RCC 7860 (cell line): ENCODE measurements at regions not wholly inside any gene's neighbourhood (a gene's known extent, or its start where the extent isn't known, plus 50 kb on each side); places are given as distances from the start of the nearest gene placed in this dataset.
"Not testable (repeated sequence)": the region's sequence is repeated elsewhere in the genome, so short reads cannot be mapped to it uniquely, and the experiment has no call there.

Experiments
- DNase-seq: peaks from one replicate; pipeline ENCODE4 v3.0.0-alpha.2; 2015; ENCODE audit warnings: low spot score
- FAIRE-seq: peaks from 2 replicates; lab custom pipeline; 2012; peaks lifted over from hg19 to GRCh38; lab: Jason Lieb, UNC

- FAIRE-seq (no peak), DNase-seq (no peak)
These were observed 56.3 kb upstream of the NCKAP5 start for GRCh38 chr2:133624551-133624950.

DNA sequence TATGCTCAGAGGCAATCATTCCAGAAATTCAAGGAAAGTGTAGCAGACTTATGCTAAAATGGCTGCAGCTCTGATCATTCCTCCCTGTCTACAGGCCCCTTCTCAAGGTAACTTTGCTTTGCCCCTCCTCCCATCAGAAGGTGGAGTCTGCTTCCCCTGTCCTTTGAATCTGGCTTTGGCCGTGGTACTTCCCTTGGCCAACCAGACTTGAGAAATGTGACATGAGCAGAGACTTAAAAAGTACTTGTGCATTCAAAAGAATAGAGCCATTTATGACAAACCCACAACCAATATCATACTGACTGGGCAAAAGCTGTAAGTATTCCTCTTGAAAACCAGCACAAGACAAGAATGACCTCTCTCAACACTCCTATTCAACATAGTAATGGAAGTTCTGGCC lies 59.5 kb upstream of the NCKAP5 start:
- no peak for DNase-seq
- no peak for FAIRE-seq

- DNase-seq (no peak), FAIRE-seq (no peak)
These were observed 65.0 kb upstream of the NCKAP5 start for GRCh38 chr2:133633309-133633708.

DNA sequence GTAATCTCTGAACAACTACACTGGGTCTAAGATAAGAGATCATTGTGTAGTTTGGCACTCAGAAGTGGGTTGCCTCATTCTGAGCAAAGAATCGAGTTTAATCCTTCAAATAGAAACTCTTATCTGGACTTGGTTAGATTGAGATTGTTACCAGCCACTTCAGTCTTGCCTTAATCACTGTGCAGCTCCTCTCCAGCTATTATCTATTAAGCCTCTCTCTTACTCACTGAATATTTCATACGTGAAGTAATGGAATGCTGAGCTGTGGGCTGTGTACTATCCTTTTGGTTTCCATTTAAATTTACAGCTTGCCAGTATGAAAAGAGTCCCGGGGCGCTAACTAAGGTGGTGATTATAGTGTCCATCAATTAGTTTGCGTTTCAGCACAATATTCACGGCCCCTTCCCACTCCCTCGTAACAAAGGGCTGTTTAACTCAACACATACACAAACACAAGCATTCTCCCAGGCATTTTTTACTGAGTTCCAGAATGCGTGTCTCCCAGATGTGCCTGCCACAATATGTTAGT lies 65.7 kb upstream of the NCKAP5 start:
- FAIRE-seq (no peak), DNase-seq (peak; percentile 44)

GRCh38 chr2:133635131-133635530 lies 66.9 kb upstream of the NCKAP5 start:
- DNase-seq (no peak), FAIRE-seq (no peak)

DNA sequence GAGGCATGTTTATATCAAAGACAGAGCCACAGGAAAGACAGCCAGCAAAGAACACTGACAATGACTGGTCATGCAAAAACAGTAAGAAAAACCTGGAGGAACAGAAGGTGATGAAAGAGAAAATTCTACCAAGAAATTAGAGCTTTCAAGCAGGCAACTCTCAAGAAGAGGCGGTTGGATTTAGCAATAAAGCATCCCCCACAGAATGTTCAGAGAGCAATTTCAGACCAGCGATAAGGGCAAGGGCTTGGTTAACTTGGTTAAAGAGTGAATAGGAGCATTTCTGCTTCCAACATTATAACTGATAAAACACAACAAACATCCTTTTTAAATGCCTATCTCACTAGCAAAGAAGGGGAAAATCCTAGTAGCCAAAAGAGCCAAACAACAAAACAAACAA lies 68.0 kb upstream of the NCKAP5 start:
- FAIRE-seq (no peak), DNase-seq (no peak)

GRCh38 chr2:133640103-133640502 lies 71.8 kb upstream of the NCKAP5 start:
- FAIRE-seq (no peak), DNase-seq (no peak)

DNA sequence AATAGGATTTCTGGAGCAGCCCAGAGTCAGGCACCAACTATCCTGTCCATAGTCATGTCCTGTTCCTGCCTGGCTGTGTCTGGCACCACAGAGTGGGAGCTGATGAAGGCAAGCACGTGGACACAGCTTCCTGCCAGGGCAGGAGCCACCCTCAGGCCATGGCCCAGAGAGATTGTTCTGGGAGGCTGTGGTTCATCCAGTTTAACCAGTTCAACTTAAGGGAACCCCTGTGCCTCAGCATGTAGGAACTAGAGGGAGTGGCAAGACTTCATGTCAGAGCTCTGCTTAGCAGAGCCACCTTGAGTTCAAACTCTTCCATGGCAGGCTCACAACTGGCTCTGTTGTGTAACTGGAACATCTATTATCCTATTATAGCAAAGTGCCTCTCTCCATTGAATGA lies 73.2 kb upstream of the NCKAP5 start:
- FAIRE-seq (no peak), DNase-seq (no peak)

DNA sequence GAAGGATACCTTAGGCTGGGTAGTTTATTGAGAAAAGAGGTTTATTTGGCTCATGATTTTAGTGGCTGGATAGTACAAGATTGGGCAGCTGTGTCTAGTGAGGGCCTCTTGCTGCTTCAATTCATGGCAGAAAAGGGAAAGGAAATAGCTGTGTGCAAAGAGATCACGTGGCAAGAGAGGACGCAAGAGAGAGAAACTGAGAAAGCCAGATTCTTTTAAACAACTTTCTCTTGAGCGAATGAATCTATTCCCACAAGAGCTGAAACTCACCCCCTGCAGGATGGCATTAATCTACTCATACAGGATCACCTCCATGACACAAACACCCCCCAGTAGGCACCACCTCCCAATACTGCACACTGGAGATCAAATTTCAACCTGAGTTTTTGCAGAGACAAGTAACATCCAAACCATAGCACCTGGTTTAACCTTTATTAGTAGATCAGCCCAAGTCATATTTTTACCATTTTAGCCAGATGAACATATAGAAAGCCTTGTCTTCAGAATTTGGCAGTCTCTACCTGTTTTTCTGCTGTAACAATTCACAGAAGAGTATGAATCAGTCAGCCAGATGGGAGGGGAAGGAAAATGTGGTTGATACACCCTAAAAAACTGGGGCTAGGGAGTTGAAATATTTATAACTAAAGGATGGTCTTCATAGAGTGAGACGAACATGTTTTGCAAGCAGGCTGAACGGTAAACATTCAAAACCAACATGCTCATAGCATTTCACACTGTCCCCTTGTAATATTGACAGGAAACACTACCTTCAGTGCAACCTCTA lies 73.9 kb upstream of the NCKAP5 start:
- no peak for DNase-seq
- no peak for FAIRE-seq

DNA sequence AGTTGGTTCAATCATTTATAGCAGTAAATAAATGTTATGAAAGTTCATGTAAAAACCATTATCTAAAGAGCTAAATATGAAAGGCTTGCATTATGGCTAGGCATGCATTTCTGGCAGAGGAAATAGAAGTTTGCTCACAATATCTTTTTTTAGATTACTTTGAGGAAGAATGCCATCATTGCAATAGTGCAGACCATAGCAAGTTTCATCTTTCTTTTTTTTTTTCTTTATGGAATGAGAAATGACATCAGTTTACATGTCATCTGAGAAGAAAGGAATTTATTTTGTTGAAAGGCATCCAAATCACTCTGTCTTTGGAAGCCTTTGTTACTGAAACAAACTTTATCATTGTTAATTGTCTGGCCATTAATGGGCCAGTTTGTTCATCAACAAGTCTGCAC lies 74.5 kb upstream of the NCKAP5 start:
- DNase-seq (no peak), FAIRE-seq (no peak)

- no peak for DNase-seq
These were observed 75.6 kb upstream of the NCKAP5 start for GRCh38 chr2:133643863-133644262.

GRCh38 chr2:133644846-133645245 lies 76.6 kb upstream of the NCKAP5 start:
- FAIRE-seq, result no peak
- DNase-seq, result no peak

More at GRCh38 chr2:133643863-133644262, 75.6 kb upstream of the NCKAP5 start:
- no peak for FAIRE-seq

GRCh38 chr2:133647386-133647785 lies 79.1 kb upstream of the NCKAP5 start:
- DNase-seq, FAIRE-seq: not testable (repeated sequence)

- no peak for DNase-seq
- no peak for FAIRE-seq
These were observed 83.6 kb upstream of the NCKAP5 start for GRCh38 chr2:133651861-133652260.

DNA sequence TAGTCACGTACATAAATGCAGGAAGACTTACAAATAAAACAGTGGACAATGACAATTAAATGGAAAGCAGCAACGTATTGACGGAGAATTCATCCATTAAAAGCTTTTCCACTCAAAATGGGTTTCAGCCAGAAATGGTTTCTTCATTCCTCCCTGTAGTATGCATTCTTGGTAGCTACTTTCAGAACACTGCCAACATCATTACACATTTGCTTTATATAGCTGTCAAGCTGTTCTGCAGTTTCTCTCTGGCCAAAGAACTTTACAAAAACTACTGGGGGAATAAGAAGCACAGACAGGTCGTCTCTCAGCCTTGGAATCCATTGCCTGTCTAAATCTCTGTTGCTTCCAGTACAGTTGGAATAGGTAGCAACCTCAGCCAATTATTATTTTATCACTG lies 84.1 kb upstream of the NCKAP5 start:
- no peak for FAIRE-seq
- DNase-seq, result no peak

GRCh38 chr2:133653056-133653455 lies 84.8 kb upstream of the NCKAP5 start:
- DNase-seq (no peak), FAIRE-seq (no peak)

GRCh38 chr2:133654949-133655348 lies 86.7 kb upstream of the NCKAP5 start:
- FAIRE-seq (no peak), DNase-seq (no peak)

GRCh38 chr2:133655610-133656009 lies 87.3 kb upstream of the NCKAP5 start:
- DNase-seq (no peak), FAIRE-seq (no peak)

GRCh38 chr2:133657591-133657990 lies 89.3 kb upstream of the NCKAP5 start:
- DNase-seq (peak; percentile 63), FAIRE-seq (no peak)

GRCh38 chr2:133658020-133658903 lies 90.0 kb upstream of the NCKAP5 start:
- FAIRE-seq (peak; percentile 38), DNase-seq (peak; percentile 66)

DNA sequence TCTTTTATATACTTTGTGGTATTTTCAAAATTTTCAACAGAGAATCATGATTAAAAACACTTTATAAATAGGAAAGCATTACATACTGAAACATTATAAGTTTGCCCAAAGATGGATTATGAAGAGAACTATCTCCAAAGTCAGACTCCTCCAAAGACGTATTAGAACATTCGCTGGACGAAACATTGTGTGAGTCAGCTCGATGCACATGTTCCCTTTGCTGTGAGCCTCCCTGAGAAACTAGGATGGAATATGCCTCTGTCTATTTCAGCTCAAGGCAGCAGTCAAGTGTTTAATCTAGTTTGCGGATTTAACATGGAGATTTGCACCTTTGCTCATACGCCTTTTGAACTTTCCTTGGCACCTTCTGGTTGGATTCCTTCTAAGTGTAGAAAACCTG lies 92.2 kb upstream of the NCKAP5 start:
- DNase-seq, result no peak
- no peak for FAIRE-seq

DNA sequence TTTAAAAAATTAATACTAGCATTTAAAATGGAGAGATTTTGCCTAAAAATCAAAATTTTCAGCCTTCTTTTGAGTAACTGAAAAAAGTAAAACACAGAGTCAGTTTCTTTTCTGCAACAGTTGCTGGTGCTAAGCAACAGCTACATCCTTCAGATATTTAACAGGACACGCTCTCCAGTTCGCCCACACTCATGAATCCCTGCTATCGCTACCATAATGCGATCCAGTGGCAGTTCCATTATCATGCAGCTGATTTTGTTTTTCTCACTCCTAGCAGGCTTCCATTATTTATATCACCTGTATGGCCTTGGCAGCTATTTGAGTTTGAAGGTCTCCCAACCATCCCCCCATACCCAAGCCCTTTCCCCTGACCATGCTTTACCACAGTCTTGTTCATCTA lies 93.1 kb upstream of the NCKAP5 start:
- no peak for DNase-seq
- FAIRE-seq, result no peak
